ENCODE measurements at regions not wholly inside any gene's neighbourhood (a gene's known extent, or its start where the extent isn't known, plus 50 kb on each side); places are given as distances from the start of the nearest gene placed in this dataset.

DNA sequence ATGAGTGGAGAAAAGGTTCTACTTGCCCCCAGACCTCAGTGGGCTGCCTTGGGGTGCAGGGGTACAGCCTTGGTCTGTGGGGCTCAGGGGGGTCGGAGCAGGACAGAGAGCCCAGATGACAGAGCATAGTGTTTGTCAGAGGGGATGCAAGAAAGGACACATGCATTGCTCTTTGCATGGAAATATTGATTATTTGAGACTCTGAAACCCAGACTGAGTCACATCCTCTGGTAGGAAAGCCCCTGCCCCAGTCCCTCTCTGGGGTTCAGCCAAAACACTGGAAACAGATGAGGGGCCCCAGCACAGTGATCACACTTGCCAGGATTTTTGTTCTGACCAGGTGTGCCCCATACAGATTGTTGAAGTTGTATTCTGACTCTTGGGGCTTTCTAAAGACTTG lies 1094.4 kb downstream of the BCL11B start:
- no peak for DNase-seq

- no peak for DNase-seq
Measured at GRCh38 chr14:98181241-98181640, 1090.8 kb downstream of the BCL11B start.

- no peak for DNase-seq
Measured at GRCh38 chr14:98181768-98182167, 1090.2 kb downstream of the BCL11B start.

- DNase-seq = no peak
Measured at GRCh38 chr14:98182393-98183055, 1089.5 kb downstream of the BCL11B start.

- no peak for DNase-seq
Measured at GRCh38 chr14:98183556-98183955, 1088.4 kb downstream of the BCL11B start.

- DNase-seq = no peak
Measured at GRCh38 chr14:98184457-98184856, 1087.5 kb downstream of the BCL11B start.

DNA sequence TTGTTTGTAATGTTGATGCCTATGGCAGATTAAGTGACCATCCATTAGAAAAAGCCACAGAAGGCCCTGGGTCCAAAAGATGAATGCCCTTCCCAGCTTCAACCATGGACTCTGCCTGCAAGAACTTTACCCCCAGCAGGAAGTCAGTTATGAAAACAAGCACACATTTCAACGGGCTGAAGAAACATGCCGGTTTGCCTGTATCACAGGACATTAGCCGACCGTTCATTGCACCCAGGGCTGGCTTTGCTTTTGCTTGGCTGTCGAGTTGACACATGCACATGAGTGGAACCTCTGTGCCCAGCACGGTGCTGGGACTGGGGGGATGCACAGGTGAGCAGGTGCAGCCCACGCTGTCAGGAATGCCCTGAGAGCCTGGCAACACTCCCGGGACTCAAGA lies 1087.0 kb downstream of the BCL11B start:
- DNase-seq = no peak

GRCh38 chr14:98186140-98186539 lies 1085.9 kb downstream of the BCL11B start:
- DNase-seq = no peak

- no peak for DNase-seq
Measured at GRCh38 chr14:98187281-98187680, 1084.7 kb downstream of the BCL11B start.

GRCh38 chr14:98189062-98189461 lies 1082.9 kb downstream of the BCL11B start:
- DNase-seq = no peak

GRCh38 chr14:98189511-98189910 lies 1082.5 kb downstream of the BCL11B start:
- no peak for DNase-seq

- no peak for DNase-seq
Measured at GRCh38 chr14:98189944-98190343, 1082.1 kb downstream of the BCL11B start.

DNA sequence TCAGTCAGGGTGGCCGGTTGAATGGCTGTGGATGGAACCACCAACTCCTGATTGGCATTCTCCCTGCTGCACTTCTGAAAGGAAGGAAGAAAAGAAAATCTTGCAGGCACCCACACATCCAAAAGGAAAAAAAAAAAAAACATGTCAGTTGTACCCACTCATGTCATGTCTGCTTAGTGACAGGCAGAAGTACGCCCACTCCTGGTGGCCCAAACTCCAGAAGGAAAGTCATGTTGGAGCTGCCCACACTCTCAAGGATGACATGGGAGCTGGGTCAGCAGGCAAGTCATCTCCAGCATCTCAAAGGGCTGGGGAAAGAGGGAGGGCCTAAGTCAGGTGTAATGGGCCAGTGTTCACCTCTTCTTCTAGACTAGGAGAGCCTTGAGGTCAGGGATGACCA lies 1079.1 kb downstream of the BCL11B start:
- DNase-seq = no peak

DNA sequence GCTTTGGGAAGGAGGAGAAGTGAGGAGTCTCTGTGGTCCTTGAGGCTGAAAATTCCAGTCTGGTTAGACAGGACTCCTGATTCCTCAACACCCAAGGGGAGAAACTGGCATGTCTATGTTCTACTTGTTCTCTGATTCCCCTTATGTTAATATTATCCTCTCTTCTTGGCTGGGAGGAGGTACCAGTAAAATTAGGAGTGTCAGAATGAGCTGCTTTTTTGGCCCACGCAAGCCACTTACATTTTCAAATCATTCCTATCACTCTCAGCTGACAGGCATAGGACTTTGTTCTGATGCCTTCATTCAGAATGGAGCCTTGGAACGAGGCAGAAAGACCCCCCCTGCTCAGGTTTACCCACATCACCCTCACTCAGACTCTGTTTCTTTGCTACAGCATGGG lies 1077.2 kb downstream of the BCL11B start:
- DNase-seq = no peak

DNA sequence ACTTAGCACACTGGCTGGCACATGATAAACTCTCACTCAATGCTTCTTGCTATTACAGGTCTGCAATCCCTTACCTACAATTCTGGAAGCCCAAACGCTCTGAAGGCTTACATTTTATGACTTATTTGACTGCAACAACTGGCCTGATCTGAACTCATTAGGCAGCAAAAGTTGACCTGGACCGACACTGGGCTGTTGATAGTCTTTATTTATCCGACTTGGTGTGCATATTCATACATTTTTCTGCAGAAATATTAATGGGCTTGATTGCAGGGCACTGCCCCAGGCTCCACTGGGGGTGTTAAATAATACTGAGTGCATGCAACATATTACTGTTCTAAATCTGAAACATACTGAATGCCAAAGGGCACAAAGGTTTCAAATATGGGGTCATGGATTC lies 1076.7 kb downstream of the BCL11B start:
- no peak for DNase-seq

DNA sequence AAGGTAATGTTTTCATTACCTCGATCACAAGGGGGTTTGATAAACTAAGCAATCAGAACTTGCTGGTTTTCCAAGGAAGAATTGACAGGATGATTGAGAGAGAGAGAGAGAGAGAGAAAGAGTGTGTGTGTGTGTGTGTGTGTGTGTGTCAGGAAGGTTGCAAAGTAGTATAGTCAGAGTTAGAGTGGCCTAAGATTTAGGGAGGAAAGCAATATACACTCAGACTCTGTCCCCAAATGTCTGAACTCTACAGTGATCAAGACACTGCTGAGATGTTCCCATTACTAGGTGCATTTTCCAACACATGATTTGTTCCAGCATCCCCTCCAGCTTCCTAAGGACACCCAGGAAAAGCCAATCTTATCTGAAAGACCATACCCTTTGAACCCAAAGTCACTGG lies 1074.1 kb downstream of the BCL11B start:
- DNase-seq = no peak

GRCh38 chr14:98198385-98198784 lies 1073.6 kb downstream of the BCL11B start:
- DNase-seq = no peak

DNA sequence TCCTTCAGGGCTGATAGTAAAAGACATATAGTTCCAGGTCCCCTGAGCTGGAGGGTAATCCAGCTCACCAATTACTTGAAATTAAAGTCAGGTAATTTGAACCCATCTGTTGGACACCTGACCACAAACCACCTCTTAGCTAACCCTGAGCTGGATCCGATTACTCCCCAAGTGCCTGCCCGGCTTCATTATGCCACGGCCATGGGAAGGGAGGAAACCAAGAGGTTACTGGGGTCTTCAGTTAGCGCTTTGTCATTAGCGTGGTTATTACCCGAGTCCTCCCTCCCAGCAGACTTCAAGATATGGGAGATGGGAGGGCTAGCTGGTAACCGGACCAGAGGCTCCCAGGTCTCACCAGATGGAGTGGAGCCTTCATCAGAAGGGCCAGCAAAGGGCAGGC lies 1071.4 kb downstream of the BCL11B start:
- no peak for DNase-seq

- DNase-seq = no peak
Measured at GRCh38 chr14:98203421-98203820, 1068.6 kb downstream of the BCL11B start.

DNA sequence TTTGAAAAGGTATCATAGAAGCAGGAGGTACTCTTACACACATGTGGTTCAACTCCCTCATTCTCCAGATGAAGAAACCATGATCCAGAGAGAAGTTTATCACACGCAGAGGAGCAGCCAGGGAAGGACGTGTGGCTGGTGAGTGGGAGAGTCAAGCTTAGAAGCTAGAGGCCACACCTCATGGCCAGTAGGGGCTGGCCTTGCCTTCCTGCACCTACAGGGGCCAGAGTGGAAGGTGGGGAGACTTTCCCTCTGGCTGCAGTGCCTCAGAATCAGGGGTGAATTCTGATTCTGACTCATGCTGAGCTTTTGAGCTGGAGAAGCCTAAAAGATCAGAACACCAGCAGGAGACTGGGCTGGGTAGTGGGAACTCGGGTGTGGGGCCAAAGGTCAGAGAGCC lies 1067.9 kb downstream of the BCL11B start:
- no peak for DNase-seq

DNA sequence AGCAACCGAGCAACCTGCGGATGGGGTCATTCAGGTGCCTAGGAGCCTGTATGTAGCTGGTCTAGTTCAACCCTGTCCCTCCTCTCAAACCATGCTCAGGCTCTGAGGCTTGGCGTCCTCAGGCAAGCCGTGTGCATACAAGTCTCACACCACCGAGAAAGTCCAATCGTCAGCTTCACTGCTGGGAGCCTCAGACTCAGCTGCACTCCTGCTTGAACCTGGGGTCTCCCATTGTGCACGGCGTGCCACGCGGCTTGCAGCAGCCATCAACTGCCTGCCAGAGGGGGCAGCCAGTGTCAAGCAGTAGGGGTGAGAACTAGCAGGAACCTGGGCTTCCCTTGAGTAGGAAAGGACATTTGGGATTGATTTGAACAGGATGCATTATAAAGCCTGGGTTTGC lies 1064.6 kb downstream of the BCL11B start:
- no peak for DNase-seq

DNA sequence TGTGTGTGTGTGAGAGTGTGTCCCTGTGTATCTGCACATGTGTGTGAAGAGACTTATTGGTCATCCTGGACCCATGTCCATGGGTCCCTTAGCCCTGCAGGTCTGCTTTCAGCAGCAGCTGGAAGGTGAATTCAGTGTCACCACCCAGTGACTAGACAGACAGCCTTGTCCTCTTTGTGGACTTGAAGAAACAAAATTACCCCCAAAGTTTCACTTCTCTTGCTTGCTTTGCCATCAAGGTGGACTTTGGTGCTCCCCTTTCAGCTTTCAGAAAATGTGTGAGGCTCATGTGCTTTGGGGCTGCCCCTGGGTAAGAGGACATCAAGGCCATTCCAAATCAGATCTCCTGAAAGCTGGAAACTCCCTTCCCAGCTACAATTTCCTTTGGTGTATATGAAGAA lies 1063.8 kb downstream of the BCL11B start:
- no peak for DNase-seq

- no peak for DNase-seq
Measured at GRCh38 chr14:98208943-98209342, 1063.1 kb downstream of the BCL11B start.

DNA sequence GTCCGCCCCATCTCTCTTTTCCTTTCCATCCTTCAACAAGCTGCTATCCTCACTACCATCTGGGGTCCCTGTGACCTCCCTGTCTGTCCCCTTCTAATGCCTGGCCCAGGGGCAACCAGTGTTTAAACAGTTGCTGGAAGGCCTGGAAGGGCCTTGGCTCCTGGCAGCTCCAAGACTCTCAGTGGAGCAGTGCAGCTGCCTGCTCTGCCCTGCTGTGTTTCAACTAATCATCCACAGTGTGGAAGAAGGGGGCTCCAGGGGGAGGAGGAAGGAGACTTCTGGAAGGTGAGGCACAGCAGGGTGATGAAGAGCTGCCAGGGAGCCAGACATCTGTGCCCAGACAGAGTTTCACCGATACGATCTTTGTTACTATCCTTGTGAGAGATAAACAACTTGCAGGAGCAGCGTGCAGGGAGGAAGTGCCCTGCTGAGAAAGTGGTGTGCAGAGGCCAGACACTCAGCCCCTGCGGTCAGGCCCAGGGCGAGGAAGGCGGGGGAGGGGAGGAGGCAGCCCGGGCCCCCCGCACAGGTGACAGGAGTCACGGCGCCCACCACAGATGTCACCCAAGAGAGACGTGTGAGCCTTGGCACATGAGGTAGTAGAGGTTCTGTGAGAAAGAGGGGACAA lies 1061.8 kb downstream of the BCL11B start:
- DNase-seq = peak; percentile 7

- DNase-seq = no peak
Measured at GRCh38 chr14:98217530-98217929, 1054.5 kb downstream of the BCL11B start.
